Cardiac fibroblast (primary cell): ENCODE measurements at regions not wholly inside any gene's neighbourhood (a gene's known extent, or its start where the extent isn't known, plus 50 kb on each side); places are given as distances from the start of the nearest gene placed in this dataset.

Experiments
- DNase-seq, 2 donors: peaks; one replicate each; pipeline versions ENCODE4 v3.0.0 to v3.0.0-alpha.2; 2010; ENCODE audit warnings: low read depth in 2 of 2
- H3K4me3 ChIP-seq, 2 donors: replicated peaks in 1 of 2; 1 replicate in 1 of 2; 2 replicates in 1 of 2; pipeline ENCODE4 v1.5.1; 2011; ENCODE audit warnings: low read depth in 2 of 2, low read length in 2 of 2, mild to moderate bottlenecking in 2 of 2, moderate library complexity in 1 of 2
- TF ChIP-seq, protein P1 (sequence below): IDR thresholded peaks from one replicate; pipeline ENCODE4 v1.5.1; 2011; ENCODE audit warnings: low read depth, mild to moderate bottlenecking, low read length, inconsistent platforms

DNA sequence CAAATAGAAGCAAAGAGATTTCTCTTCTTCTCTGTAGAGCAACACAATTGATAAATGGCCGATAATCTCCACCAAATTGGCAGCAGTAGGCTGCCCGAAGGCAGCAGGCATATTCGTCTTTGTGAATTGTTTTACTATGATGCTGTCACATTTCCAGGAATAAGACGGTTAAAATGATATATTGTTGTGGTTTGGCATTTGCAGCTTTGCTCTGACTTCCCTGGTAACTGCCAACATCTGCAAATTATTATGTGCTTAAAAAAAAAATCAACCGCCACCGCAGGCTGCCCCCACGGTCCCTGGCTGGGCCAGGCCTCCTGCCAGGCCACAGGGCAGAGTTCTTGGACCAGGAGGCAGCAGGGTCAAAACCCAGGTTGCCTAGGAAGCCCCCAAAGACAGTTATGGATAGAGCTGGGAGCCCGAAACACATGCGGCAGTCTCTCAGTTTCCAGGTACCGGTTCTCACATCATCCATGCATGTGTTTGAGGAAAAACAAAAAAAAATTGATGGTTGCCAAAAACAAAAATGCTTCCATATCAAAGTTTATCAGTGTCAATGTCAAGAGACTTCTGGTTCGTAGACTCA is 179.3 kb downstream of the ETS2 start:
- no peak overlapping the region for H3K4me3 ChIP-seq
- TF ChIP-seq, protein P1, sequence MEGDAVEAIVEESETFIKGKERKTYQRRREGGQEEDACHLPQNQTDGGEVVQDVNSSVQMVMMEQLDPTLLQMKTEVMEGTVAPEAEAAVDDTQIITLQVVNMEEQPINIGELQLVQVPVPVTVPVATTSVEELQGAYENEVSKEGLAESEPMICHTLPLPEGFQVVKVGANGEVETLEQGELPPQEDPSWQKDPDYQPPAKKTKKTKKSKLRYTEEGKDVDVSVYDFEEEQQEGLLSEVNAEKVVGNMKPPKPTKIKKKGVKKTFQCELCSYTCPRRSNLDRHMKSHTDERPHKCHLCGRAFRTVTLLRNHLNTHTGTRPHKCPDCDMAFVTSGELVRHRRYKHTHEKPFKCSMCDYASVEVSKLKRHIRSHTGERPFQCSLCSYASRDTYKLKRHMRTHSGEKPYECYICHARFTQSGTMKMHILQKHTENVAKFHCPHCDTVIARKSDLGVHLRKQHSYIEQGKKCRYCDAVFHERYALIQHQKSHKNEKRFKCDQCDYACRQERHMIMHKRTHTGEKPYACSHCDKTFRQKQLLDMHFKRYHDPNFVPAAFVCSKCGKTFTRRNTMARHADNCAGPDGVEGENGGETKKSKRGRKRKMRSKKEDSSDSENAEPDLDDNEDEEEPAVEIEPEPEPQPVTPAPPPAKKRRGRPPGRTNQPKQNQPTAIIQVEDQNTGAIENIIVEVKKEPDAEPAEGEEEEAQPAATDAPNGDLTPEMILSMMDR, result no peak
- DNase-seq, result peak; percentile 83 to 94

DNA sequence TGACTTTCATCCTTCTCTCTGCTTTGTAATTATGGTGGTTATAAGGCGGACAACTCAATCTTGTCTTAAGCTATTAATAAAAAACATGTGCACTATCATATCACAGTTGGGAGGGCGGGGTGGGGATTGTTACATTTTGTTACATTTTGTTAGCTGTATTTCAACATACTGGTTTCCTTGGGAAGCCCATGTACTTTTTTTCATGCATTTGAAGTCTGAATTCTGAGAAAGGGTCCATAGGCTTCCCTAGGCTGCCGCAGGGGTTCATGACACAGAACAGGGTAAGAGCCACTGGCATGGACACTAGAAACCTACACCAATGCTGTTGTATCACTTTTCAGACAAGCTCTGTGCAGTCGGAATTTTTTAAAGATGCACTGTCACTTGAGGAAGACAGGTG is 178.8 kb downstream of the ETS2 start:
- no peak overlapping the region for H3K4me3 ChIP-seq
- TF ChIP-seq, protein P1, result no peak
- peak in 1 of 2 donors; percentile 46 for DNase-seq

GRCh38 chr21:38983560-38983959 is 177.8 kb downstream of the ETS2 start:
- TF ChIP-seq, protein P1, result no peak
- DNase-seq, result no peak
- no peak overlapping the region for H3K4me3 ChIP-seq

GRCh38 chr21:38982804-38983203 is 177.1 kb downstream of the ETS2 start:
- no peak for DNase-seq
- no peak overlapping the region for H3K4me3 ChIP-seq
- TF ChIP-seq, protein P1, result no peak

- peak; percentile 34 to 56 for DNase-seq
- TF ChIP-seq, protein P1, result no peak
Observed at GRCh38 chr21:38982096-38982495, 176.4 kb downstream of the ETS2 start.

GRCh38 chr21:38980416-38981313 is 174.9 kb downstream of the ETS2 start:
- no peak for DNase-seq
- TF ChIP-seq, protein P1, result no peak
- no peak overlapping the region for H3K4me3 ChIP-seq

More at GRCh38 chr21:38982096-38982495, 176.4 kb downstream of the ETS2 start:
- H3K4me3 ChIP-seq, result no peak overlapping the region
